GM18508 (cell line): ENCODE measurements at regions not wholly inside any gene's neighbourhood (a gene's known extent, or its start where the extent isn't known, plus 50 kb on each side); places are given as distances from the start of the nearest gene placed in this dataset.
"Not testable (repeated sequence)": the region's sequence is repeated elsewhere in the genome, so short reads cannot be mapped to it uniquely, and the experiment has no call there.

Experiments
- ATAC-seq: cut with Tn5 transposase; IDR thresholded peaks from one replicate; pipeline ENCODE4 v1.9.1; 2021; ENCODE audit warnings: moderate number of reproducible peaks; ENCODE audit not compliant: insufficient read depth, unreplicated experiment

- ATAC-seq: no peak
These were observed 50.6 kb upstream of the C1QTNF9B start for GRCh38 chr13:23947893-23948292.

GRCh38 chr13:23949200-23949599 lies 51.9 kb upstream of the C1QTNF9B start:
- no peak for ATAC-seq

GRCh38 chr13:23949736-23950135 lies 52.4 kb upstream of the C1QTNF9B start:
- ATAC-seq: no peak

GRCh38 chr13:23950736-23951510 lies 53.6 kb upstream of the C1QTNF9B start:
- no peak for ATAC-seq

- ATAC-seq: no peak
These were observed 55.5 kb upstream of the C1QTNF9B start for GRCh38 chr13:23952796-23953195.

- ATAC-seq: no peak
These were observed 56.7 kb upstream of the C1QTNF9B start for GRCh38 chr13:23953860-23954512.

GRCh38 chr13:23955064-23955463 lies 57.8 kb upstream of the C1QTNF9B start:
- no peak for ATAC-seq

GRCh38 chr13:23956106-23956505 lies 58.8 kb upstream of the C1QTNF9B start:
- no peak for ATAC-seq

- ATAC-seq: no peak
These were observed 60.7 kb upstream of the C1QTNF9B start for GRCh38 chr13:23957981-23958380.

GRCh38 chr13:23959231-23959862 lies 62.0 kb upstream of the C1QTNF9B start:
- no peak for ATAC-seq

GRCh38 chr13:23960566-23961156 lies 63.4 kb upstream of the C1QTNF9B start:
- no peak for ATAC-seq

GRCh38 chr13:23963184-23963931 lies 66.1 kb upstream of the C1QTNF9B start:
- no peak for ATAC-seq

- ATAC-seq: no peak
These were observed 66.6 kb upstream of the C1QTNF9B start for GRCh38 chr13:23963947-23964346.

GRCh38 chr13:23965346-23965745 lies 68.0 kb upstream of the C1QTNF9B start:
- no peak for ATAC-seq

GRCh38 chr13:23966221-23966690 lies 69.0 kb upstream of the C1QTNF9B start:
- ATAC-seq: no peak

- no peak for ATAC-seq
These were observed 69.7 kb upstream of the C1QTNF9B start for GRCh38 chr13:23966691-23967615.

- ATAC-seq: not testable (repeated sequence)
These were observed 70.5 kb upstream of the C1QTNF9B start for GRCh38 chr13:23967792-23968191.

- ATAC-seq: no peak
These were observed 72.3 kb upstream of the C1QTNF9B start for GRCh38 chr13:23969647-23970046.
